BJ (cell line): ENCODE measurements at regions not wholly inside any gene's neighbourhood (a gene's known extent, or its start where the extent isn't known, plus 50 kb on each side); places are given as distances from the start of the nearest gene placed in this dataset.

Experiments used
- CTCF ChIA-PET: fragments of 350-600 bp; formaldehyde crosslinking; extraction: SDS; loops from one replicate; lab custom pipeline; 2021; ENCODE audit warnings: antibody characterized with exemption, inconsistent platforms; lab: Yijun Ruan, JAX
- POLR2A ChIA-PET: fragments of 300-600 bp; sonication (Branson Sonifier 250); formaldehyde crosslinking; extraction: SDS; loops from one replicate; lab custom pipeline; 2021; ENCODE audit warnings: antibody characterized with exemption; lab: Charles Lee
- DNase-seq: peaks from one replicate; pipeline ENCODE4 v3.0.0-alpha.2; 2011; ENCODE audit warnings: low read depth
- H3K27me3 ChIP-seq: 2 replicates; pipeline ENCODE4 v1.6.0; 2011; ENCODE audit warnings: low read length; ENCODE audit not compliant: control insufficient read depth, insufficient read depth
- H3K36me3 ChIP-seq: 2 replicates; pipeline ENCODE4 v1.5.1; 2011; ENCODE audit warnings: low read length; ENCODE audit not compliant: control insufficient read depth, insufficient read depth
- H3K4me3 ChIP-seq: 2 replicates; pipeline ENCODE4 v1.5.1; 2011; ENCODE audit warnings: low read depth, mild to moderate bottlenecking, control low read depth, low read length
- CTCF ChIP-seq: IDR thresholded peaks from 2 replicates; pipeline ENCODE4 v1.5.1; 2011; ENCODE audit warnings: low read depth, mild to moderate bottlenecking, control low read depth, inconsistent platforms, low read length, moderate library complexity; ENCODE audit not compliant: insufficient read depth

DNA sequence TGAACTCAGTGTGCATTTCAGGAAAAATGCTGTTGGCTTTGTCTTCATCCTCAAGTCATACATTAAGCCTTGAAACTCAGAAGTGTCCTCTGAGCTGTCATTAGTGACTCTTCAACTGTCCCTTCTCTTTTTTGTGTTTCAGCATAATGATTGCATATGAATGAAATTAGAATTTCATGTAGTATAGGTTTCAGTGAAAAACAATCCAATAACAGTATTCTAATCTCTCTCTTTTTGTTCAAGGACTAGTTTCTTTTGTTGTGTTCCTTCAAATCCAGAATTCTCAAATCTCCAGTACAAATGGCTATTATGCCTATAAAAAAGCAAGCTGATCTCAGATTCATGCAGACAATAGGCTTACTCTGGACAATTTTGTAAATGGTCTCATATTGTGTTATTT, 133.5 kb downstream of the QPCT start:
- H3K36me3 ChIP-seq = no peaks in the 10 kb centered on the region
- TF ChIP-seq CTCF = no peak
- H3K27me3 ChIP-seq = no peaks in the 10 kb centered on the region
- ChIA-PET CTCF (no interaction called here), POLR2A (no interaction called here)
- no peak overlapping the region for H3K4me3 ChIP-seq
- no peak for DNase-seq

DNA sequence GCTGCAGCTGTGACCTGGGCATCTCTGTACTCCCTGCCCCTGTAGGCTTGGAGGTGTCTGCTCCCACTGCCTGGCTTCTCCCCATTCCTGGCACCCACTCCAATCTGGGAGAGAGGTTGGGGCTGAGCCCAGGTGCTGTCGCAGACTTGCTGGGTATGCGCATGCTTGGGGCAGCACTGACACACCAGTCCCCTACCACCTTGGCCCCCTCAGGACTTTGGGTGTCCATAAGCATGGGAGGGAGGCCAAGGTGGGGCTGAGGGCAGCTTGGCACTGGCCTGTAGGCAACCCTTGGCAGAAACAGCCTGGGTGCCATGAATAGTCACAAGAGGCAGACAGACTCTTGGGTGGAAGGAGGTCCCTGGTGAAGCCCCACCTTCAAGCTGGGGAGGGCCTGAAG, 136.8 kb downstream of the QPCT start:
- ChIA-PET POLR2A (no interaction called here), CTCF (interaction anchor here (1.1 kb wide), 1 partner anchor 8 kb away, joined by 5 read pairs; no protein-coding TSS in a partner anchor)
- DNase-seq = no peak

DNA sequence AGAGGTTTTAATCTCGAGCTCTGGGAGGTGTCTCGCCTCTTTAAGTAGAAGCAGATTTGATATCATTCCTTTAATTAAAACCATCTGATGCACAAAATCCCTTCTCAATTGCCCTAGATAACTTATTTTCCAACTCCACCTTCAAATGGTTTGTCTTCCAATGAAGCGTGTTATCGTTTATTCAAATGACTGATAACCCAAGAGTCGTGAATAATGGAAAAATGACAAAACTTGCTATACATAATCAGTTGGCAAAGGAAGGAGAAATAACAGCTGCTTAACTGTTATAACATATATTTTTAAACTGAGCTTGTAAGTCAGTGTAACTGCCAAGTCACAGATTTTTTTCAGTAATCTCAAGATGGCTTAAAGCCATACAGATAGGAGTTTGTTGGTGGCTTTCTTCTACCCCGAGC, 144.6 kb downstream of the QPCT start:
- peaks cover 2% of the 10 kb centered on the region for H3K27me3 ChIP-seq
- TF ChIP-seq CTCF = no peak
- no peaks in the 10 kb centered on the region for H3K36me3 ChIP-seq
- no peak overlapping the region for H3K4me3 ChIP-seq
- ChIA-PET CTCF (interaction anchor here (1.4 kb wide), 1 partner anchor 9 kb away, joined by 5 read pairs; no protein-coding TSS in a partner anchor), POLR2A (interaction anchor here (0.6 kb wide), 1 partner anchor 113 kb away, joined by 3 read pairs; no protein-coding TSS in a partner anchor)
- DNase-seq = no peak

More for the DNA sequence above, 136.8 kb downstream of the QPCT start:
- peaks cover 2% of the 10 kb centered on the region for H3K27me3 ChIP-seq
- no peak for TF ChIP-seq CTCF
- H3K4me3 ChIP-seq = no peak overlapping the region
- no peaks in the 10 kb centered on the region for H3K36me3 ChIP-seq

GRCh38 chr2:37489536-37489935, 145.1 kb downstream of the QPCT start:
- DNase-seq = no peak
- no peak for TF ChIP-seq CTCF
- ChIA-PET POLR2A (interaction anchor here (0.6 kb wide), 1 partner anchor 113 kb away, joined by 3 read pairs; no protein-coding TSS in a partner anchor), CTCF (interaction anchor here (1.4 kb wide), 1 partner anchor 9 kb away, joined by 5 read pairs; no protein-coding TSS in a partner anchor)
- peaks cover 2% of the 10 kb centered on the region for H3K27me3 ChIP-seq
- H3K36me3 ChIP-seq = no peaks in the 10 kb centered on the region
- H3K4me3 ChIP-seq = no peak overlapping the region

DNA sequence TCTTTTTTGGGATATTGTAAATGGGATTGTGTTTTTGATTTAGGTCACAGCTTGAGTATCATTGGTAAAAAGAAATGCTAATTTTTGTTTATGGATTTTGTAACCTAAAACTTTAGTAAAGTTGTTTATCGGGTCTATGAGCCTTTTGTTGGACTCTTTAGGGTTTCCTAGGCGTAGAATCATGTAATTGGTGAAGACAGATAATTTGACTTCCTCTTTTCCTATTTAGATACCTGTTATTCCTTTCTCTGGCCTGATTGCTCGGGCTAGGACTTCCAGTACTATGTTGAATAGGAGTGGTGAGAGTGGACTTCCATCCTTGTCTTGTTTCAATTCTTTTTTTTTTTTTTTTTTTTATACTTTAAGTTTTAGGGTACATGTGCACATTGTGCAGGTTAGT, 149.0 kb downstream of the QPCT start:
- ChIA-PET POLR2A (no interaction called here), CTCF (no interaction called here)
- H3K27me3 ChIP-seq = no peaks in the 10 kb centered on the region
- DNase-seq = no peak
- H3K4me3 ChIP-seq = no peak overlapping the region
- no peak for TF ChIP-seq CTCF
- H3K36me3 ChIP-seq = no peaks in the 10 kb centered on the region
